ENCODE measurements at regions not wholly inside any gene's neighbourhood (a gene's known extent, or its start where the extent isn't known, plus 50 kb on each side); places are given as distances from the start of the nearest gene placed in this dataset.

DNA sequence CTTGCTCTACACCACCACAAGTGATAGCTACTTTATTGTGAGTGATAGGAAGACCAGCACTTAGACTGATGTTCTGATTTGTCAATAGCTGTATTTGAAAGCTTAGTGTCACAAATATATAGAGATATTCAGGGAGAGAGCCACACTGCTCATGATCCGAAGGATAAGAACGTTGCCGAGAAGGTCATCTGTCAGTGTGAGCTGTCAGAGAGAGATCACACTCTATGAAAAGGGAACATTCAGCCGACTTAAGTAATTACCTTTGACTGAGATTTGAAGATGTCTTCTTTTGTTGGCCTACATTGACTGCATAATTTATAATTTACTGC is 322.6 kb downstream of the TFEC start:
- TF ChIP-seq POLR2AphosphoS5 (IDR thresholded peaks at IDR 0.05; ENCODE audit: low read depth), result no peak
- TF ChIP-seq, protein P1, sequence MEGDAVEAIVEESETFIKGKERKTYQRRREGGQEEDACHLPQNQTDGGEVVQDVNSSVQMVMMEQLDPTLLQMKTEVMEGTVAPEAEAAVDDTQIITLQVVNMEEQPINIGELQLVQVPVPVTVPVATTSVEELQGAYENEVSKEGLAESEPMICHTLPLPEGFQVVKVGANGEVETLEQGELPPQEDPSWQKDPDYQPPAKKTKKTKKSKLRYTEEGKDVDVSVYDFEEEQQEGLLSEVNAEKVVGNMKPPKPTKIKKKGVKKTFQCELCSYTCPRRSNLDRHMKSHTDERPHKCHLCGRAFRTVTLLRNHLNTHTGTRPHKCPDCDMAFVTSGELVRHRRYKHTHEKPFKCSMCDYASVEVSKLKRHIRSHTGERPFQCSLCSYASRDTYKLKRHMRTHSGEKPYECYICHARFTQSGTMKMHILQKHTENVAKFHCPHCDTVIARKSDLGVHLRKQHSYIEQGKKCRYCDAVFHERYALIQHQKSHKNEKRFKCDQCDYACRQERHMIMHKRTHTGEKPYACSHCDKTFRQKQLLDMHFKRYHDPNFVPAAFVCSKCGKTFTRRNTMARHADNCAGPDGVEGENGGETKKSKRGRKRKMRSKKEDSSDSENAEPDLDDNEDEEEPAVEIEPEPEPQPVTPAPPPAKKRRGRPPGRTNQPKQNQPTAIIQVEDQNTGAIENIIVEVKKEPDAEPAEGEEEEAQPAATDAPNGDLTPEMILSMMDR (conservative IDR thresholded peaks at IDR 0.05; ENCODE audit: low read depth in 2 of 2), result no peak
- no peak for TF ChIP-seq EZH2 (IDR thresholded peaks at IDR 0.05; ENCODE audit: low read depth, unreplicated experiment)
- TF ChIP-seq ETS1 (IDR thresholded peaks at IDR 0.05), result no peak
- TF ChIP-seq, protein P2, sequence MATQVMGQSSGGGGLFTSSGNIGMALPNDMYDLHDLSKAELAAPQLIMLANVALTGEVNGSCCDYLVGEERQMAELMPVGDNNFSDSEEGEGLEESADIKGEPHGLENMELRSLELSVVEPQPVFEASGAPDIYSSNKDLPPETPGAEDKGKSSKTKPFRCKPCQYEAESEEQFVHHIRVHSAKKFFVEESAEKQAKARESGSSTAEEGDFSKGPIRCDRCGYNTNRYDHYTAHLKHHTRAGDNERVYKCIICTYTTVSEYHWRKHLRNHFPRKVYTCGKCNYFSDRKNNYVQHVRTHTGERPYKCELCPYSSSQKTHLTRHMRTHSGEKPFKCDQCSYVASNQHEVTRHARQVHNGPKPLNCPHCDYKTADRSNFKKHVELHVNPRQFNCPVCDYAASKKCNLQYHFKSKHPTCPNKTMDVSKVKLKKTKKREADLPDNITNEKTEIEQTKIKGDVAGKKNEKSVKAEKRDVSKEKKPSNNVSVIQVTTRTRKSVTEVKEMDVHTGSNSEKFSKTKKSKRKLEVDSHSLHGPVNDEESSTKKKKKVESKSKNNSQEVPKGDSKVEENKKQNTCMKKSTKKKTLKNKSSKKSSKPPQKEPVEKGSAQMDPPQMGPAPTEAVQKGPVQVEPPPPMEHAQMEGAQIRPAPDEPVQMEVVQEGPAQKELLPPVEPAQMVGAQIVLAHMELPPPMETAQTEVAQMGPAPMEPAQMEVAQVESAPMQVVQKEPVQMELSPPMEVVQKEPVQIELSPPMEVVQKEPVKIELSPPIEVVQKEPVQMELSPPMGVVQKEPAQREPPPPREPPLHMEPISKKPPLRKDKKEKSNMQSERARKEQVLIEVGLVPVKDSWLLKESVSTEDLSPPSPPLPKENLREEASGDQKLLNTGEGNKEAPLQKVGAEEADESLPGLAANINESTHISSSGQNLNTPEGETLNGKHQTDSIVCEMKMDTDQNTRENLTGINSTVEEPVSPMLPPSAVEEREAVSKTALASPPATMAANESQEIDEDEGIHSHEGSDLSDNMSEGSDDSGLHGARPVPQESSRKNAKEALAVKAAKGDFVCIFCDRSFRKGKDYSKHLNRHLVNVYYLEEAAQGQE (IDR thresholded peaks at IDR 0.05; ENCODE audit: unreplicated experiment), result no peak
- no peak for TF ChIP-seq CREB1 (CRISPR knock-in tag; IDR thresholded peaks at IDR 0.05; ENCODE audit: low read depth)
- no peak for TF ChIP-seq NANOG (IDR thresholded peaks at IDR 0.05; ENCODE audit: borderline replicate concordance)
- TF ChIP-seq EZH2phosphoT487 (IDR thresholded peaks at IDR 0.05; ENCODE audit: unreplicated experiment), result no peak
